ENCODE measurements at regions not wholly inside any gene's neighbourhood (a gene's known extent, or its start where the extent isn't known, plus 50 kb on each side); places are given as distances from the start of the nearest gene placed in this dataset.

GRCh38 chr6:169946971-169947370 is 195.5 kb downstream of the ERMARD start:
- TF ChIP-seq CTCF (IDR thresholded peaks at IDR 0.05): no peak
- no peaks in the 10 kb centered on the region for H3K9me3 ChIP-seq (ENCODE audit: control insufficient read depth, low read length)

GRCh38 chr6:169945117-169945516 is 193.7 kb downstream of the ERMARD start:
- no peaks in the 10 kb centered on the region for H3K36me3 ChIP-seq (ENCODE audit: control insufficient read depth, insufficient read depth, low read length)
- H3K9me3 ChIP-seq (ENCODE audit: control insufficient read depth, low read length): no peaks in the 10 kb centered on the region
- H3K4me1 ChIP-seq: no peaks in the 10 kb centered on the region
- H3K79me2 ChIP-seq: no peaks in the 10 kb centered on the region
- no peak overlapping the region for H3K4me2 ChIP-seq (ENCODE audit: low read length)
- no peak overlapping the region for H3K9ac ChIP-seq
- H3K27me3 ChIP-seq (ENCODE audit: control insufficient read depth, insufficient read depth, low read length): no peaks in the 10 kb centered on the region
- no peak for TF ChIP-seq CTCF (IDR thresholded peaks at IDR 0.05)
- H3K4me3 ChIP-seq (ENCODE audit: low read depth, low read length): no peak overlapping the region
- no peak overlapping the region for H2AFZ ChIP-seq
- no peak overlapping the region for H3K27ac ChIP-seq

More at GRCh38 chr6:169946971-169947370, 195.5 kb downstream of the ERMARD start:
- Histone ChIP-seq H3K4me3 (ENCODE audit: low read depth, low read length) (no peak overlapping the region), H3K36me3 (ENCODE audit: control insufficient read depth, insufficient read depth, low read length) (no peaks in the 10 kb centered on the region), H3K27me3 (ENCODE audit: control insufficient read depth, insufficient read depth, low read length) (no peaks in the 10 kb centered on the region), H3K79me2 (no peaks in the 10 kb centered on the region), H3K9ac (no peak overlapping the region), H2AFZ (no peak overlapping the region), H3K4me1 (no peaks in the 10 kb centered on the region), H3K27ac (no peak overlapping the region), H3K4me2 (ENCODE audit: low read length) (no peak overlapping the region)

- H3K79me2 ChIP-seq: no peaks in the 10 kb centered on the region
- H3K9me3 ChIP-seq (ENCODE audit: control insufficient read depth, low read length): no peaks in the 10 kb centered on the region
- H3K4me3 ChIP-seq (ENCODE audit: low read depth, low read length): no peak overlapping the region
- no peak for TF ChIP-seq CTCF (IDR thresholded peaks at IDR 0.05)
- H3K36me3 ChIP-seq (ENCODE audit: control insufficient read depth, insufficient read depth, low read length): no peaks in the 10 kb centered on the region
- no peak overlapping the region for H3K27ac ChIP-seq
- H3K9ac ChIP-seq: no peak overlapping the region
- no peaks in the 10 kb centered on the region for H3K27me3 ChIP-seq (ENCODE audit: control insufficient read depth, insufficient read depth, low read length)
- H3K4me2 ChIP-seq (ENCODE audit: low read length): no peak overlapping the region
- H3K4me1 ChIP-seq: no peaks in the 10 kb centered on the region
- no peak overlapping the region for H2AFZ ChIP-seq
These were observed 193.0 kb downstream of the ERMARD start for GRCh38 chr6:169944415-169944814.

GRCh38 chr6:169944061-169944337 is 192.6 kb downstream of the ERMARD start:
- H3K9ac ChIP-seq: no peak overlapping the region
- H3K27ac ChIP-seq: no peak overlapping the region
- no peak overlapping the region for H3K4me2 ChIP-seq (ENCODE audit: low read length)
- H3K36me3 ChIP-seq (ENCODE audit: control insufficient read depth, insufficient read depth, low read length): no peaks in the 10 kb centered on the region
- H3K79me2 ChIP-seq: no peaks in the 10 kb centered on the region
- H2AFZ ChIP-seq: no peak overlapping the region
- no peak for TF ChIP-seq CTCF (IDR thresholded peaks at IDR 0.05)
- H3K4me3 ChIP-seq (ENCODE audit: low read depth, low read length): no peak overlapping the region
- H3K9me3 ChIP-seq (ENCODE audit: control insufficient read depth, low read length): no peaks in the 10 kb centered on the region
- no peaks in the 10 kb centered on the region for H3K4me1 ChIP-seq
- no peaks in the 10 kb centered on the region for H3K27me3 ChIP-seq (ENCODE audit: control insufficient read depth, insufficient read depth, low read length)

GRCh38 chr6:169943241-169944060 is 192.0 kb downstream of the ERMARD start:
- TF ChIP-seq CTCF (IDR thresholded peaks at IDR 0.05): no peak
- H3K36me3 ChIP-seq (ENCODE audit: control insufficient read depth, insufficient read depth, low read length): no peaks in the 10 kb centered on the region
- H3K4me3 ChIP-seq (ENCODE audit: low read depth, low read length): no peak overlapping the region
- H2AFZ ChIP-seq: no peak overlapping the region
- no peaks in the 10 kb centered on the region for H3K79me2 ChIP-seq
- H3K9me3 ChIP-seq (ENCODE audit: control insufficient read depth, low read length): no peaks in the 10 kb centered on the region
- no peak overlapping the region for H3K27ac ChIP-seq
- H3K27me3 ChIP-seq (ENCODE audit: control insufficient read depth, insufficient read depth, low read length): no peaks in the 10 kb centered on the region
- no peak overlapping the region for H3K9ac ChIP-seq
- H3K4me1 ChIP-seq: no peaks in the 10 kb centered on the region
- no peak overlapping the region for H3K4me2 ChIP-seq (ENCODE audit: low read length)
